K562 (cell line): ENCODE measurements at regions not wholly inside any gene's neighbourhood (a gene's known extent, or its start where the extent isn't known, plus 50 kb on each side); places are given as distances from the start of the nearest gene placed in this dataset.
A peak's percentile ranks its signal among the peaks of the same experiment; 100 is the strongest.

ENCODE experiments used
- ATAC-seq: fragments of 200-7000 bp; cut with Tn5 transposase; 3 replicates; pipeline ENCODE4 v1.9.1; 2020; ENCODE audit warnings: moderate library complexity
- BruUV-seq: library from RNA; stranded (reverse); fragments of 400-500 nt; replicated peaks from 2 replicates; lab custom pipeline; 2021; lab: Mats Ljungman, UMichigan
- CTCF ChIA-PET: fragments of 300-600 bp; formaldehyde crosslinking; extraction: SDS; loops from one replicate; lab custom pipeline; 2021; ENCODE audit warnings: low intra/inter-chr PET ratio; lab: Yijun Ruan, JAX
- POLR2A ChIA-PET: fragments of 300-600, 350-650 bp; sonication (Branson Sonifier 250); formaldehyde crosslinking; extraction: SDS; loops from one replicate; lab custom pipeline; 2021; ENCODE audit warnings: antibody characterized with exemption, inconsistent platforms; lab: Yijun Ruan, JAX
- DNase-seq, 4 experiments: peaks; one replicate each; pipeline versions ENCODE4 v3.0.0 to v3.0.0-alpha.2; 2011 to 2018; ENCODE audit warnings: low spot score in 3 of 4, mixed read lengths in 3 of 4; ENCODE audit errors: extremely low read depth in 1 of 4
- FAIRE-seq: peaks from 2 replicates; lab custom pipeline; 2011; peaks lifted over from hg19 to GRCh38; lab: Jason Lieb, UNC
- H2AFZ ChIP-seq: 2 replicates; pipeline ENCODE4 v1.6.0; 2011; ENCODE audit warnings: low read depth, low read length, control low read depth, inconsistent platforms
- H3K27ac ChIP-seq: fragments of 200-600 bp; 3 replicates; pipeline ENCODE4 v1.8.0; 2011; ENCODE audit warnings: low read depth, mild to moderate bottlenecking, control low read depth, inconsistent platforms, low read length, moderate library complexity, mixed read lengths; ENCODE audit errors: extremely low read depth
- H3K27me3 ChIP-seq, 2 experiments: fragments of 300-600 bp in 1 of 2; 2 replicates in 1 of 2; 3 replicates in 1 of 2; pipeline versions ENCODE4 v1.6.0 to v1.8.0; 2011; ENCODE audit warnings: inconsistent platforms in 2 of 2, low read length in 2 of 2, mild to moderate bottlenecking in 1 of 2, mixed read lengths in 1 of 2, moderate library complexity in 1 of 2; ENCODE audit not compliant: control insufficient read depth in 2 of 2, insufficient read depth in 2 of 2
- H3K36me3 ChIP-seq: fragments of 300-600 bp; 3 replicates; pipeline ENCODE4 v1.8.0; 2011; ENCODE audit warnings: mild to moderate bottlenecking, low read length, inconsistent platforms; ENCODE audit not compliant: control insufficient read depth, insufficient read depth
- H3K4me1 ChIP-seq, 2 experiments: fragments of 200-600 bp in 1 of 2; replicated peaks in 1 of 2; 2 replicates in 1 of 2; 3 replicates in 1 of 2; pipeline versions ENCODE4 v1.5.1 to v1.8.0; 2011; ENCODE audit warnings: inconsistent platforms in 2 of 2, low read length in 2 of 2, mild to moderate bottlenecking in 1 of 2, mixed read lengths in 1 of 2, moderate library complexity in 1 of 2; ENCODE audit not compliant: control insufficient read depth in 2 of 2, insufficient read depth in 2 of 2
- H3K4me2 ChIP-seq: 2 replicates; pipeline ENCODE4 v1.6.1; 2011; ENCODE audit warnings: low read length, control low read depth, inconsistent platforms, mixed read lengths; ENCODE audit not compliant: insufficient read depth
- H3K4me3 ChIP-seq: fragments of 200-600 bp; sonication (generic), shearing (Covaris generic); 2 replicates; pipeline ENCODE4 v1.5.1; 2016; ENCODE audit warnings: control low read depth, inconsistent platforms
- H3K79me2 ChIP-seq: fragments of 200-600 bp; 3 replicates; pipeline ENCODE4 v1.8.0; 2011; ENCODE audit warnings: low read length, inconsistent platforms; ENCODE audit not compliant: control insufficient read depth, insufficient read depth
- H3K9ac ChIP-seq, 2 experiments: 2 replicates each; pipeline versions ENCODE4 v1.6.0 to v1.6.1; 2011; ENCODE audit warnings: low read depth in 2 of 2, low read length in 2 of 2, control low read depth in 1 of 2, inconsistent platforms in 1 of 2, mild to moderate bottlenecking in 1 of 2, mixed read lengths in 1 of 2; ENCODE audit not compliant: insufficient read depth in 1 of 2
- H3K9me1 ChIP-seq: one replicate; pipeline ENCODE4 v1.6.0; 2011; ENCODE audit warnings: inconsistent platforms, mild to moderate bottlenecking, low read length, moderate library complexity; ENCODE audit not compliant: control insufficient read depth, insufficient read depth
- H3K9me3 ChIP-seq: replicated peaks from 2 replicates; pipeline ENCODE4 v1.5.1; 2011; ENCODE audit warnings: low read depth, low read length, inconsistent platforms; ENCODE audit not compliant: control insufficient read depth, insufficient read depth
- H4K20me1 ChIP-seq: replicated peaks from 2 replicates; pipeline ENCODE4 v1.6.1; 2011; ENCODE audit warnings: low read length, inconsistent platforms, mixed read lengths; ENCODE audit not compliant: control insufficient read depth, insufficient read depth
- DMBX1 ChIP-seq: fragments of 250-450 bp; sonication (Bioruptor Pico); IDR thresholded peaks from 2 replicates; pipeline ENCODE4 v1.8.0; 2022; ENCODE audit warnings: inconsistent platforms, mild to moderate bottlenecking, moderate library complexity, borderline replicate concordance
- FOS ChIP-seq: IDR thresholded peaks from 3 replicates; pipeline ENCODE4 v1.6.1; 2011; ENCODE audit not compliant: insufficient read length; ENCODE audit errors: extremely low read depth
- TBL1XR1 ChIP-seq, 2 experiments: IDR thresholded peaks; 2 replicates each; pipeline ENCODE4 v1.6.1; 2012; ENCODE audit warnings: improper control_type of control experiment in 2 of 2, low read length in 2 of 2, mild to moderate bottlenecking in 1 of 2
- ZBTB11 ChIP-seq, 3 experiments: fragments of 200-800 bp in 1 of 3; fragments of 250-450 bp in 1 of 3; fragments of 450-650 bp in 1 of 3; sonication (Bioruptor Pico) in 1 of 3; sonication (Bioruptor generic) in 1 of 3; formaldehyde crosslinking in 1 of 3; IDR thresholded peaks; 2 replicates each; pipeline versions ENCODE4 v1.6.1 to v1.8.0; 2016 to 2022; ENCODE audit warnings: mild to moderate bottlenecking in 2 of 3, missing genetic modification characterization in 2 of 3, missing compliant biosample characterization in 1 of 3, moderate library complexity in 1 of 3
- ZNF165 ChIP-seq: fragments of 250-450 bp; sonication (Bioruptor Pico); IDR thresholded peaks from 2 replicates; pipeline ENCODE4 v1.4.0; 2020; ENCODE audit warnings: borderline replicate concordance
- ZNF224 ChIP-seq: sonication (generic); formaldehyde crosslinking; IDR thresholded peaks from 2 replicates; pipeline ENCODE4 v1.8.0; 2022; ENCODE audit warnings: mild to moderate bottlenecking, missing genetic modification reagents
- WGBS: fragments of 100-300 bp; shearing (Covaris generic); methylation state at CpG from one replicate; pipeline ENCODE4 v1.1.6; 2016; ENCODE audit warnings: low coverage, mixed read lengths; ENCODE audit not compliant: insufficient coverage; ENCODE audit errors: missing lambda C conversion rate; 5-methylcytosine and 5-hydroxymethylcytosine counted together
- in situ Hi-C: fragments of 300-500 bp; cut with MboI; formaldehyde crosslinking; loops from 4 replicates; pipeline ENCODE4 v1.15.0; 2018; ENCODE audit warnings: inconsistent platforms, mixed read lengths
- intact Hi-C: fragments of 100-400 bp; cut with micrococcal nuclease; formaldehyde crosslinking; loops from 2 replicates; pipeline ENCODE4 v1.14.2; 2022

GRCh38 chr6:33947916-33948594 lies 144.3 kb upstream of the MLN start:
- under 1% methylated on average over 6 of the region's 6 CpGs for WGBS
- ATAC-seq: no peak
- no peaks in the 10 kb centered on the region for H3K79me2 ChIP-seq
- H3K4me2 ChIP-seq: no peak overlapping the region
- no peak overlapping the region for H3K9ac ChIP-seq
- no peaks in the 10 kb centered on the region for H3K9me1 ChIP-seq
- no peak for DNase-seq
- no peak overlapping the region for H3K27ac ChIP-seq
- H3K4me1 ChIP-seq: peaks cover 0 to 3% of the 10 kb centered on the region in 2 experiments; a peak in 2 of 5 replicates
- TF ChIP-seq ZNF224 (CRISPR knock-in tag): no peak
- no peak for TF ChIP-seq FOS
- no peak for TF ChIP-seq DMBX1 (CRISPR knock-in tag)
- no peak overlapping the region for H3K4me3 ChIP-seq
- ChIA-PET POLR2A (interaction anchor here (0.9 to 1.3 kb wide), 5 partner anchors 8 to 43 kb away, joined by 3 to 4 read pairs (median 4); no protein-coding TSS in a partner anchor), CTCF (no interaction called here)
- H2AFZ ChIP-seq: no peak overlapping the region
- in situ Hi-C loops (no loop called here), intact Hi-C loops (no loop called here)
- BruUV-seq: no TSS peak
- H3K27me3 ChIP-seq: peaks cover 65 to 89% of the 10 kb centered on the region in 2 experiments
- FAIRE-seq: no peak
- no peaks in the 10 kb centered on the region for H3K36me3 ChIP-seq
- H3K9me3 ChIP-seq: no peaks in the 10 kb centered on the region
- H4K20me1 ChIP-seq: peaks cover 12% of the 10 kb centered on the region

- H3K4me3 ChIP-seq: no peak overlapping the region
- no peaks in the 10 kb centered on the region for H3K79me2 ChIP-seq
- in situ Hi-C loops (no loop called here), intact Hi-C loops (no loop called here)
- no peak overlapping the region for H3K27ac ChIP-seq
- no TSS peak for BruUV-seq
- 0 out of 4 replicates have a peak overlapping the region, but pooled peaks of 1 of the 2 experiments have one; percentile 0 for H3K9ac ChIP-seq
- CTCF ChIA-PET: no interaction called here
- no peak for TF ChIP-seq ZBTB11 (CRISPR knock-in tag; IDR thresholded peaks at IDR 0.05)
- no peak for TF ChIP-seq TBL1XR1 (IDR thresholded peaks at IDR 0.05; ENCODE audit: low read length in 2 of 2)
- no peak for TF ChIP-seq ZNF165 (CRISPR knock-in tag)
- peaks cover 66 to 90% of the 10 kb centered on the region in 2 experiments for H3K27me3 ChIP-seq
- H3K9me3 ChIP-seq: no peaks in the 10 kb centered on the region
- FAIRE-seq (peak; percentile 23), DNase-seq (no peak), ATAC-seq (no peak)
- H3K4me1 ChIP-seq: peaks cover 0 to 3% of the 10 kb centered on the region in 2 experiments; a peak in 2 of 5 replicates
- no peak overlapping the region for H2AFZ ChIP-seq
- 9% methylated on average over 4 of the region's 4 CpGs for WGBS
- H3K4me2 ChIP-seq: no peak overlapping the region
- H3K36me3 ChIP-seq: no peaks in the 10 kb centered on the region
- H3K9me1 ChIP-seq: no peaks in the 10 kb centered on the region
- peaks cover 9% of the 10 kb centered on the region; the same call in 1 of the 2 replicates for H4K20me1 ChIP-seq
- POLR2A ChIA-PET: interaction anchor here (0.6 to 1.3 kb wide), 5 partner anchors 8 to 167 kb away, joined by 3 to 4 read pairs (median 3); no protein-coding TSS in a partner anchor
These were observed 143.2 kb upstream of the MLN start for GRCh38 chr6:33947047-33947446.
